COLO668 (cell line): ENCODE measurements at regions not wholly inside any gene's neighbourhood (a gene's known extent, or its start where the extent isn't known, plus 50 kb on each side); places are given as distances from the start of the nearest gene placed in this dataset.

Experiments
- DNase-seq: peaks from one replicate; lab custom pipeline; 2025; ENCODE audit not compliant: unreplicated experiment; lab: John Stamatoyannopoulos, UW

- no peak for DNase-seq
Observed at GRCh38 chr12:76704693-76705092, 59.2 kb upstream of the ZDHHC17 start.

GRCh38 chr12:76706101-76706500 is 57.8 kb upstream of the ZDHHC17 start:
- no peak for DNase-seq

- no peak for DNase-seq
Observed at GRCh38 chr12:76706761-76707160, 57.2 kb upstream of the ZDHHC17 start.

GRCh38 chr12:76707772-76708171 is 56.1 kb upstream of the ZDHHC17 start:
- DNase-seq = no peak

GRCh38 chr12:76708296-76708695 is 55.6 kb upstream of the ZDHHC17 start:
- DNase-seq = no peak

- DNase-seq = no peak
Observed at GRCh38 chr12:76711241-76711640, 52.7 kb upstream of the ZDHHC17 start.

GRCh38 chr12:76713130-76713529 is 50.8 kb upstream of the ZDHHC17 start:
- no peak for DNase-seq

GRCh38 chr12:76713986-76714385 is 49.9 kb upstream of the ZDHHC17 start:
- no peak for DNase-seq
